Omental fat pad (tissue), 3 donors: ENCODE measurements at regions not wholly inside any gene's neighbourhood (a gene's known extent, or its start where the extent isn't known, plus 50 kb on each side); places are given as distances from the start of the nearest gene placed in this dataset.

Experiments used
- ATAC-seq: fragments of 150-250 bp; one replicate; pipeline ENCODE4 v1.9.1; 2016; ENCODE audit warnings: mild to moderate bottlenecking, moderate library complexity; ENCODE audit not compliant: low FRiP score
- DNase-seq: peaks from one replicate; pipeline ENCODE4 v3.0.0-alpha.2; 2019; ENCODE audit warnings: low spot score
- CTCF ChIP-seq, 3 donors: fragments of 450-650 bp; IDR thresholded peaks; one replicate each; pipeline ENCODE4 v1.5.1; 2016 to 2017; ENCODE audit warnings: antibody characterized with exemption in 3 of 3, mild to moderate bottlenecking in 3 of 3, moderate library complexity in 2 of 3

- no peak for TF ChIP-seq CTCF (IDR thresholded peaks at IDR 0.05)
- ATAC-seq (no peak), DNase-seq (no peak)
These were observed 422.9 kb upstream of the ST6GAL2 start for GRCh38 chr2:107308835-107309234.

GRCh38 chr2:107312240-107312639 is 426.3 kb upstream of the ST6GAL2 start:
- no peak for ATAC-seq
- TF ChIP-seq CTCF (IDR thresholded peaks at IDR 0.05): no peak

GRCh38 chr2:107313316-107313715 is 427.3 kb upstream of the ST6GAL2 start:
- no peak for TF ChIP-seq CTCF (IDR thresholded peaks at IDR 0.05)
- DNase-seq: no peak

More at GRCh38 chr2:107312240-107312639, 426.3 kb upstream of the ST6GAL2 start:
- DNase-seq: no peak

GRCh38 chr2:107320881-107321280 is 434.9 kb upstream of the ST6GAL2 start:
- DNase-seq: no peak
- no peak for TF ChIP-seq CTCF (IDR thresholded peaks at IDR 0.05)
- ATAC-seq: no peak

More at GRCh38 chr2:107313316-107313715, 427.3 kb upstream of the ST6GAL2 start:
- no peak for ATAC-seq

- no peak for ATAC-seq
- no peak for DNase-seq
- TF ChIP-seq CTCF (IDR thresholded peaks at IDR 0.05): no peak
These were observed 436.4 kb upstream of the ST6GAL2 start for GRCh38 chr2:107322416-107322815.

- TF ChIP-seq CTCF (IDR thresholded peaks at IDR 0.05): no peak
- ATAC-seq (no peak), DNase-seq (no peak)
These were observed 438.1 kb upstream of the ST6GAL2 start for GRCh38 chr2:107323946-107324565.

GRCh38 chr2:107325981-107326786 is 440.2 kb upstream of the ST6GAL2 start:
- peak; percentile 59 for ATAC-seq
- no peak for DNase-seq
- no peak for TF ChIP-seq CTCF (IDR thresholded peaks at IDR 0.05)
